Liver (tissue), 3 donors: ENCODE measurements at regions not wholly inside any gene's neighbourhood (a gene's known extent, or its start where the extent isn't known, plus 50 kb on each side); places are given as distances from the start of the nearest gene placed in this dataset.

Source experiments
- EGR1 ChIP-seq, 2 donors: IDR thresholded peaks; 2 replicates each; pipeline ENCODE4 v1.6.1; 2016 to 2018; ENCODE audit warnings: antibody characterized with exemption in 2 of 2, low read depth in 2 of 2
- TF ChIP-seq, protein P1 (sequence below): fragments of 150-350 bp; IDR thresholded peaks from 2 replicates; pipeline ENCODE4 v1.5.1; 2017; ENCODE audit warnings: improper control_type of control experiment, low read depth, low read length; ENCODE audit not compliant: missing input control
- TF ChIP-seq, protein P2 (sequence below): IDR thresholded peaks from 2 replicates; pipeline ENCODE4 v1.6.1; 2016; ENCODE audit warnings: antibody characterized with exemption
- donor health status: healthy.
- donor health status: healthy.

DNA sequence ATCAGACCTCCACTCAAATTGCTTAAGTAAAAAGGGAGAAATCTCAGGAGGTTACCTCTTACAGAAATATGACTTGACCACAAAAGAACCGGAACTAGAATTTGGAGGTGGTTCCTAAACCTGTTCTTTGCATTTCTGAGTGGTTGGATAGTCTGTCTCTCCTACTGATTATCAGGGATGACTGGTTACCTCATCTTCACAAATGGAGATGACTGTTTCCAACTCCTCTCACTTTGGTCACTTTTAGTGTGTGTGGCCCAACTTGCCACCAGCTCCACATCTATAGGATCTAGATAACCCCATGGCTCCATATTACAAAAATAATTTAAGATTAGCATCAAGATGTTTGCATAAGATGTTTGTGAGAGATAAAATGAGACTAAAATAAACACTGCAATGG lies 95.5 kb downstream of the CCDC71L start:
- TF ChIP-seq, protein P1, sequence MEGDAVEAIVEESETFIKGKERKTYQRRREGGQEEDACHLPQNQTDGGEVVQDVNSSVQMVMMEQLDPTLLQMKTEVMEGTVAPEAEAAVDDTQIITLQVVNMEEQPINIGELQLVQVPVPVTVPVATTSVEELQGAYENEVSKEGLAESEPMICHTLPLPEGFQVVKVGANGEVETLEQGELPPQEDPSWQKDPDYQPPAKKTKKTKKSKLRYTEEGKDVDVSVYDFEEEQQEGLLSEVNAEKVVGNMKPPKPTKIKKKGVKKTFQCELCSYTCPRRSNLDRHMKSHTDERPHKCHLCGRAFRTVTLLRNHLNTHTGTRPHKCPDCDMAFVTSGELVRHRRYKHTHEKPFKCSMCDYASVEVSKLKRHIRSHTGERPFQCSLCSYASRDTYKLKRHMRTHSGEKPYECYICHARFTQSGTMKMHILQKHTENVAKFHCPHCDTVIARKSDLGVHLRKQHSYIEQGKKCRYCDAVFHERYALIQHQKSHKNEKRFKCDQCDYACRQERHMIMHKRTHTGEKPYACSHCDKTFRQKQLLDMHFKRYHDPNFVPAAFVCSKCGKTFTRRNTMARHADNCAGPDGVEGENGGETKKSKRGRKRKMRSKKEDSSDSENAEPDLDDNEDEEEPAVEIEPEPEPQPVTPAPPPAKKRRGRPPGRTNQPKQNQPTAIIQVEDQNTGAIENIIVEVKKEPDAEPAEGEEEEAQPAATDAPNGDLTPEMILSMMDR, result no peak
- TF ChIP-seq EGR1 (IDR thresholded peaks at IDR 0.05; ENCODE audit: low read depth in 2 of 2), result no peak
- TF ChIP-seq, protein P2, sequence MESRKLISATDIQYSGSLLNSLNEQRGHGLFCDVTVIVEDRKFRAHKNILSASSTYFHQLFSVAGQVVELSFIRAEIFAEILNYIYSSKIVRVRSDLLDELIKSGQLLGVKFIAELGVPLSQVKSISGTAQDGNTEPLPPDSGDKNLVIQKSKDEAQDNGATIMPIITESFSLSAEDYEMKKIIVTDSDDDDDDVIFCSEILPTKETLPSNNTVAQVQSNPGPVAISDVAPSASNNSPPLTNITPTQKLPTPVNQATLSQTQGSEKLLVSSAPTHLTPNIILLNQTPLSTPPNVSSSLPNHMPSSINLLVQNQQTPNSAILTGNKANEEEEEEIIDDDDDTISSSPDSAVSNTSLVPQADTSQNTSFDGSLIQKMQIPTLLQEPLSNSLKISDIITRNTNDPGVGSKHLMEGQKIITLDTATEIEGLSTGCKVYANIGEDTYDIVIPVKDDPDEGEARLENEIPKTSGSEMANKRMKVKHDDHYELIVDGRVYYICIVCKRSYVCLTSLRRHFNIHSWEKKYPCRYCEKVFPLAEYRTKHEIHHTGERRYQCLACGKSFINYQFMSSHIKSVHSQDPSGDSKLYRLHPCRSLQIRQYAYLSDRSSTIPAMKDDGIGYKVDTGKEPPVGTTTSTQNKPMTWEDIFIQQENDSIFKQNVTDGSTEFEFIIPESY, result no peak
